Prostate gland (tissue), 2 donors: ENCODE measurements at regions not wholly inside any gene's neighbourhood (a gene's known extent, or its start where the extent isn't known, plus 50 kb on each side); places are given as distances from the start of the nearest gene placed in this dataset.

ENCODE experiments used
- DNase-seq: peaks from one replicate; pipeline ENCODE4 v3.0.0-alpha.2; 2019; ENCODE audit warnings: low spot score
- H3K27ac ChIP-seq, 2 donors: fragments of 200-600 bp; sonication (generic); 2 replicates each; pipeline ENCODE4 v1.5.1; 2017 to 2019
- H3K27me3 ChIP-seq: fragments of 200-600 bp; sonication (generic); replicated peaks from 2 replicates; pipeline ENCODE4 v1.5.1; 2019; ENCODE audit not compliant: insufficient read depth
- H3K36me3 ChIP-seq, 2 donors: fragments of 200-600 bp; sonication (generic); 1 replicate in 1 of 2; 2 replicates in 1 of 2; pipeline versions ENCODE4 v1.5.1 to v1.8.1; 2017 to 2019
- H3K4me1 ChIP-seq: fragments of 200-600 bp; sonication (generic); replicated peaks from 2 replicates; pipeline ENCODE4 v1.5.1; 2019
- H3K4me3 ChIP-seq, 2 donors: fragments of 200-600 bp; sonication (generic); 2 replicates each; pipeline ENCODE4 v1.5.1; 2017 to 2019
- H3K9me3 ChIP-seq: fragments of 200-600 bp; sonication (generic); 2 replicates; pipeline ENCODE4 v1.5.1; 2017
- CTCF ChIP-seq, 4 experiments: fragments of 200-600 bp in 2 of 4; fragments of 450-650 bp in 2 of 4; sonication (generic) in 2 of 4; IDR thresholded peaks; 1 replicate in 3 of 4; 2 replicates in 1 of 4; pipeline ENCODE4 v1.5.1; 2016 to 2019; ENCODE audit warnings: antibody characterized with exemption in 4 of 4, mild to moderate bottlenecking in 2 of 4, moderate library complexity in 2 of 4
- POLR2A ChIP-seq: fragments of 450-650 bp; IDR thresholded peaks from one replicate; pipeline ENCODE4 v1.6.1; 2016; ENCODE audit warnings: antibody characterized with exemption, mild to moderate bottlenecking
- POLR2AphosphoS5 ChIP-seq: sonication (generic); formaldehyde crosslinking; IDR thresholded peaks from one replicate; pipeline ENCODE4 v1.6.1; 2017; ENCODE audit warnings: antibody characterized with exemption
- WGBS: methylation state at CpG from one replicate; pipeline ENCODE4 v1.1.5; 2018; 5-methylcytosine and 5-hydroxymethylcytosine counted together
- intact Hi-C: fragments of 100-400 bp; cut with DNase I; formaldehyde crosslinking; loops from one replicate; pipeline ENCODE4 v1.14.2; 2022

- Histone ChIP-seq H3K4me3 (no peak overlapping the region), H3K27ac (no peak overlapping the region), H3K4me1 (no peaks in the 10 kb centered on the region), H3K9me3 (no peaks in the 10 kb centered on the region), H3K27me3 (no peaks in the 10 kb centered on the region), H3K36me3 (no peaks in the 10 kb centered on the region)
- DNase-seq: no peak
- TF ChIP-seq POLR2AphosphoS5 (no peak), POLR2A (no peak), CTCF (IDR thresholded peaks at IDR 0.05) (no peak)
- WGBS: 70% methylated on average over 2 of the region's 2 CpGs
- intact Hi-C loops: no loop called here
These were observed 207.0 kb downstream of the GPAM start for GRCh38 chr10:111976557-111976956.

GRCh38 chr10:111984057-111984456 lies 199.5 kb downstream of the GPAM start:
- no peak for DNase-seq
- Histone ChIP-seq H3K4me1 (no peaks in the 10 kb centered on the region), H3K36me3 (no peaks in the 10 kb centered on the region), H3K27me3 (no peaks in the 10 kb centered on the region), H3K27ac (no peak overlapping the region), H3K4me3 (no peak overlapping the region), H3K9me3 (no peaks in the 10 kb centered on the region)
- no peak for TF ChIP-seq POLR2A
- TF ChIP-seq CTCF (IDR thresholded peaks at IDR 0.05): no peak
- no peak for TF ChIP-seq POLR2AphosphoS5
- WGBS: 85% methylated on average over 6 of the region's 6 CpGs
- intact Hi-C loops: no loop called here

DNA sequence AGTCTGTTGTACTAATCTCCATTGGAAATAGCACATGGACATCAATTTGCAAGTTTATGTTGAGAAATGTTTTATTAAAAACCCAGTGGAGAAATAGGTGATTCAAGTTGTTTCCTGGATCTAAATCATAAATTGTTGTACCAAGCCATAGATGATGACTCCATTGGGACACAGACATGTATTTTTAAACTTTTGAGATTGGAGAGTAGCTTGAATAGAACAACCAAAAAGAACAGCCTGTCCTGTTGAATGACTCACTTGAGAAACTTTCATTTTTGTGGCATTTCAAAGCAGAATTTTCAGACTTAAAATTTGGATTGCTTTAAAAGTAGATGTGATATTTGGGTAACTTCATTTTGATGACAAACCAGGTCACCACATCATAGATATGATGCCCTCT lies 197.5 kb downstream of the GPAM start:
- Histone ChIP-seq H3K4me3 (no peak overlapping the region), H3K9me3 (no peaks in the 10 kb centered on the region), H3K4me1 (no peaks in the 10 kb centered on the region), H3K27ac (no peak overlapping the region), H3K36me3 (no peaks in the 10 kb centered on the region), H3K27me3 (no peaks in the 10 kb centered on the region)
- TF ChIP-seq POLR2AphosphoS5 (no peak), POLR2A (no peak), CTCF (IDR thresholded peaks at IDR 0.05) (no peak)
- DNase-seq: no peak
- intact Hi-C loops: no loop called here

DNA sequence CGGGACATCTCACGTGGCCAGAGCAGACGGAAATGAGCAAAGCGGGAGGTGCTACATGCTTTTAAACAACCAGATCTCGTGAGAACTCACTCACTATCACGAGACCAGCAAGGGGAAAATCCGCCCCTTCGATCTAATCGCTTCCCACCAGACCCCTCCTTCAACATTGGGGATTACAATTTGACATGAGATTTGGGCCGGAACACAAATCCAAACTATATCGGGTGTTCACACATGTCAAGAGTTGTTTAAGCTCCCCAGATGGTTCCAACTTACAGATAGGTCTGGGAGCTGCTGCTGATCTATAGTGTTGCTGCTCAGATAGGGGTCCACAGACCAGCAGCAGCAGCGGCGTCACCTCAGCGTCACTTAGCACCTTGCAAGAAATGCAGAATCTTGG lies 194.9 kb downstream of the GPAM start:
- TF ChIP-seq POLR2AphosphoS5 (no peak), POLR2A (no peak), CTCF (IDR thresholded peaks at IDR 0.05) (no peak)
- intact Hi-C loops: no loop called here
- no peak overlapping the region for H3K4me3 ChIP-seq
- H3K4me1 ChIP-seq: no peaks in the 10 kb centered on the region
- H3K9me3 ChIP-seq: no peaks in the 10 kb centered on the region
- no peak for DNase-seq
- no peaks in the 10 kb centered on the region for H3K27me3 ChIP-seq
- no peak overlapping the region for H3K27ac ChIP-seq
- WGBS: 87% methylated on average over 14 of the region's 14 CpGs
- H3K36me3 ChIP-seq: no peaks in the 10 kb centered on the region

DNA sequence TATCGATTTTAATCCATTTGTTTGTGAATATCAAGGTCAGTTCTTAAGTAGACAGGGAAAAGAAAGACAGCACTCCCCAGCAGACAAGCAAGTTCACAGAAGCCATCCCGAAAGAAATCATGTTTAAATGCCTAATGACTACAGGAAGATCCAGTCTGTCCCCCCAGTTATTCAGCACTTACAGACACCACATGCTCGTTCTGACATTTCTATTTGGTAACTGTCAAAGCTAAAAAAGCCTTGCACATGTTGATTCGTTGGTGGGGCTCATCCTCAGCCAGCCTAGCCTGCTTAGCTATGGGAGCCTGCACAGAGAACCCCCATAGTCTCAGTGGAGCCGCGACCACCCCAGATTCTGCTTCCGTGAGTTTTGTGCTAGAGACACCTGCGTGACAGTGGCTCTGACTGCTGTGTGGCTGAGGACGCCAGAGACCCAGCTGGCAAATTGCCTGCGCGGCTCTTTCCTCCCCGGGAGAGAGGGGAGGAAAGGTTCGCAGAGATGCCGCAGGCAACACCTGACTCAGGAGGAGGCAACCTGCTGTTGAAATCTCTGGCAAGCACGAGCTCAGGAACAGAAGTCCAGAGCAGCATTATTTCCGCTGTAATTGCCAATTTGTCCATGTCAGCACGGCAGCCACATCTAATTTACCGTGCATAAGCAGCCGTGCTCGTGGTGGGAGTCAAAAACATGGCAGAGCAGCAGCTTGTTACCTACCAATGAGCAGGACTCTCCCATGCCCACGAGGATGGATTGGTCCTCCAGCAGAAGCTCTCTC lies 194.2 kb downstream of the GPAM start:
- no peak for DNase-seq
- no peaks in the 10 kb centered on the region for H3K4me1 ChIP-seq
- H3K27me3 ChIP-seq: no peaks in the 10 kb centered on the region
- H3K9me3 ChIP-seq: no peaks in the 10 kb centered on the region
- no peak overlapping the region for H3K27ac ChIP-seq
- intact Hi-C loops: no loop called here
- TF ChIP-seq POLR2A: no peak
- H3K4me3 ChIP-seq: no peak overlapping the region
- 74% methylated on average over 21 of the region's 21 CpGs for WGBS
- H3K36me3 ChIP-seq: no peaks in the 10 kb centered on the region
